Left renal cortex interstitium (tissue), 4 donors: ENCODE measurements at regions not wholly inside any gene's neighbourhood (a gene's known extent, or its start where the extent isn't known, plus 50 kb on each side); places are given as distances from the start of the nearest gene placed in this dataset.
A peak's percentile ranks its signal among the peaks of the same experiment; 100 is the strongest.
"Not testable (repeated sequence)": the region's sequence is repeated elsewhere in the genome, so short reads cannot be mapped to it uniquely, and the experiment has no call there.

Source experiments
- DNase-seq, 4 donors: peaks; one replicate each; pipeline ENCODE4 v3.0.0-alpha.2; 2013; ENCODE audit warnings: low read depth in 4 of 4, low spot score in 2 of 4, missing footprints in 1 of 4

DNA sequence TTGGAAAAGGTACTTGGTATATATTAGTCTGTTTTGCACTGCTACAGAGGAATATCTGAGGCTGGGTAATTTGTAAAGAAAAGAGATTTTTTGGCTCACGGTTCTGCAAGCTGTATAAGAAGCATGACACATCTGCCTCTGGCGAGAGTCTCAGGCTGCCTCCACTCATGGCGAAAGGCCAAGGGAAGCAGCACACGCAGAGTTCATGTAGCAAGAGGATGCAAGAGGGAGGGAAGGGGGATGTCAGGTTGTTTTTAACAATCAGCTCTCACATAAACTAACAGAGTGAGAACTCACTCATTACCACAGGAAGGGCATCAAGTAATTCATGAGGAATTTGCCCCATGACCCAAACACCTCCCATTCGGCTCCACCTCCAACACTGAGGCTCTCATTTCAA is 484.8 kb upstream of the DPP6 start:
- DNase-seq: peak in 2 of 4 donors; percentile 54 to 62

GRCh38 chr7:153569520-153569919 is 482.7 kb upstream of the DPP6 start:
- DNase-seq: not testable (repeated sequence)

DNA sequence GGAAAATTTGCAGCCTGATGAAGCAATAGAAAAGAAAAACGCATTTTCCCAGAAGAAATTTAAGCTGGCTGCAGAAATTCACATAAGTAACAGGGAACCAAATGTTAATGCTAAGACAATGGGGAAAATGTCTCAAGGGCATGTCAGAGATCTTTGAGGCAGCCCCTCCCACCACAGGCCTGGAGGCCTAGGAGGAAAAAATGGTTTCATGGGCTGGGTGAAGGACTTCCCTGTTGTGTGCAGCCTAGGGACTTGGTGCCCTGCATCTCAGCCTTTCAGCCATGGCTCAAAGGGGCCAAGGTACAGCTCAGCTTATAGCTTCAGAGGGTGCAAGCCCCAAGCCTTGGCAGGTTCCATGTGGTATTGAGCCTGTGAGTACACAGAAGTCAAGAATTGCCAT is 476.1 kb upstream of the DPP6 start:
- DNase-seq: no peak

- DNase-seq: no peak
Measured at GRCh38 chr7:153581419-153581818, 470.8 kb upstream of the DPP6 start.

- no peak for DNase-seq
Measured at GRCh38 chr7:153584132-153584531, 468.1 kb upstream of the DPP6 start.

DNA sequence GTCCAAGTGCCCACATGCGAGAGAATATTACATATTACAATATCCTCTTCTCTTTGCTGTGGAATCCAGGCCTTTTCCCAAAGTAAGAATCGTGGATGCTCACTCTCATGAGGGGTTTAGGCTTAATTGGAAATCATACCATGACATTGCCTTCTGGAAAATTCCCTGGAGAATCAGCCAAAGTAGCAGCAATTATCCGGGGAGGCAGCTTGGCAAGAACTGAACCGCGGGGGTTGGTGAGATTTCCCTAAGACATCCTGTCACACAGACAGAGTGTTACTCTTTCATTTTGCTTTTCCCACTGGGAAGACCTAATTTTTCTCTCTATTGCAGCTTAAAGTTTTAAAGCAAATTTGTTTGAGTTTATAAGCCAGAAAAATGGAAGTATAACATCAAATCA is 463.6 kb upstream of the DPP6 start:
- no peak for DNase-seq

DNA sequence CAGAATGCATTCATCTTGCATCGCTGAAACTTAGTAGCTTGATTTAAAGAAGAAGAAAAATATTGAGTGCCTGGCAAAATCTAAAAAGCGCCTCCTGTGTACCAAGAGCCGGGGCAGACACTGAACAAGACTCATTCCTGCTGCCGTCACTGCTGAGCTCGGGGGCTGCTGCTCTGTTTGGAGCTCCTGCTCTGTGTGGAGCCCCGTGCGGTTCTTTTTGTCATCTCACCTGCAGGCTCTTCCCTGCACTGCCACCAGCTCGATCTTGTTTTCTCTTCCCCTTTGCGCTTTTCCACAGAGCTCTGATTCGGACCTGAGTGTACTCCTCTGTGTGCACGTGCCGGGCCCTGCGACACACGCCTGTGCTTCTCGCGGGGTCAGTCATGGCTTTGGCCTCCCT is 462.1 kb upstream of the DPP6 start:
- DNase-seq: no peak

DNA sequence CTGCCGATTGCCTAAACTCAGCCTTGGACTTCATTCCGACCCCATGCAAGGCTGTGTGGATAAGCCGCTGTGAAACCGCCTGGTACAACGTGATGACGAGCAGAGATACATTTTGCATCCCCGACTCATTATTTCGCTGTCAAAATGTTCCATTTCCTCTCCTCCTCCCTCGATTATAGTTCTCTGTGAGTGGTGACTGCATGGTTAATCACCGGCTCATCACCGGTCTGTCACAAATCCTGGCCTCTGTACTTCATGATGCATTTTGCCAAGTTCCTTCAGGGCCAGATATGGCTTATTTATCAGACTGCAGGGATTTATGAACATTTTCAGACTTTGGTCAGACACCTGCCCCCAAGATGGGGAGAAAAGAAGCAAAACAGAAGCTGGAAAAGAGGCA is 461.6 kb upstream of the DPP6 start:
- DNase-seq: no peak

- no peak for DNase-seq
Measured at GRCh38 chr7:153607354-153607753, 444.8 kb upstream of the DPP6 start.

- no peak for DNase-seq
Measured at GRCh38 chr7:153616711-153617325, 435.4 kb upstream of the DPP6 start.

DNA sequence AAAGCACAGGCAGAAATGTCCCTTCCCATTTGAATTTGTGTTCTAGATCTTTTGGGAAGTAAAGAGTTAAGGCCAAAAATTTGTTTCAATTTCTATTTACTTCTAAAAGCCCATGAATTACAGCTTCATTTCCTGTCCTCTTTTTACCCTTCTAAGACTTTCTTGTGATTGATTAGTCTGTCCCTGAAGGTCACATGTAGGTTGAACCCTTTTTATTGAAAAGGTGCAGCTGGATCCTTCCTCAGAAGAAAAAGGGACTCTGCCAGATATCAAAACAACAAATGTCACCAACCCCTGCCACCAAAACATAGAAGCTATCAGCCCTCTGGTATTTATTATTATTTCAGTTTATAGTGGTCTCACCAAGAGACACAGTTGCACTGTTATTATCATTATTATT is 424.9 kb upstream of the DPP6 start:
- peak in 2 of 4 donors; percentile 24 to 58 for DNase-seq

GRCh38 chr7:153628406-153628805 is 423.8 kb upstream of the DPP6 start:
- DNase-seq: no peak

DNA sequence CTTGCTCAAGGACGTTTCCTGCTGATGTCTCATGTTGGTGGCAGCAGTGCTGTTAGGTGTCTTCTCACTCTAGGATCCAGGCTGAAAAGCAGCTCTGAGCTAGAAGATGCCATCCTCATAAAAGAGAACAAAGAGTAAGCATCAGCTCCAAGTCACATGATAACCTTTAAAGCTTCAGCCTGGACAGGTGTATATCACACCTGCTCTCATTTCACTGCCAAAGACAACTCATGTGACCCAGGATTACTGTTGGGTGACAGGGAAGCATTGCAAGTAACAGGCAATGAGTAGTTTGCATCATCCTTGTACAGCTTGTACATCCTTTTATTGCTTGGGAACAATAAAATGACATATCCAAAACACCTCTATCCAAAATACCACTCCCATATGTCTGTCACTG is 423.4 kb upstream of the DPP6 start:
- DNase-seq: no peak

- DNase-seq: no peak
Measured at GRCh38 chr7:153638821-153639435, 413.3 kb upstream of the DPP6 start.

- no peak for DNase-seq
Measured at GRCh38 chr7:153640586-153640985, 411.6 kb upstream of the DPP6 start.

DNA sequence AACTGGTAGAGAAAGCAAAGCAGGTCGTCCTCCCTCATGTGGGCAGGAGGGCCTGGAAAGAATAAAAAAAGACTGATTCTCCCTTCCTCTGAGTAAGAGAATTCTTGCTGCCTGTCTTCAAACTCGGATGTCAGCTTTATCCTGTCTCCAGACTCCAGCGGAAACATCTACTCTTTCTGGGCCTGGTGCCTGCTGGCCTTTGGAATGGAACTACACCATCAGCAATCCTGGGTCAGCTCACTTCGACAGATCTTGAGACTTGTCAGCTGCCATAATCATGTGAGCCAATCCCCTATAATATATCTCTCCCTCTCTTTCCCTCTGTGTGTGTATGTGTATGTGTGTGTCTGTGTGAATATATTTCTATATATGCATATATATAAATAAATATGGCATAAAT is 411.0 kb upstream of the DPP6 start:
- DNase-seq: peak in 2 of 4 donors; percentile 36 to 51

DNA sequence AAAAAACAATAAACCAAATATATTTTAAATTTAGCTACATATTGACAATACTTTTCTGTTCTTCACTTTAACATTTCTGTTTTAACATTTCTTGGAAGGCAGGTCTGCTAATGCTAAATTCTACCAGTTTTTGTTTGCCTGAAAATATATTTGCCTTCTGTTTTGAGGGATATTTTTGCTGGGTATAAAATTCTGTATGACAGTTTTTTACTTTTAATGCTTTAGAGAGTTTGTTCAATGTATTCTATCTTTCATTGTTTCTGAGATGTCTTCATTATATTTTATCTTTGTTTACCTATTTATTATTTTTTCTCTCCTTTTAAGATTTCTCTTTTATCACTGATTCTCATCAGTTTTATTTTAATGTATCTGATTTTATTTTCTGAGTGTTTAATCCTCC is 409.2 kb upstream of the DPP6 start:
- no peak for DNase-seq

DNA sequence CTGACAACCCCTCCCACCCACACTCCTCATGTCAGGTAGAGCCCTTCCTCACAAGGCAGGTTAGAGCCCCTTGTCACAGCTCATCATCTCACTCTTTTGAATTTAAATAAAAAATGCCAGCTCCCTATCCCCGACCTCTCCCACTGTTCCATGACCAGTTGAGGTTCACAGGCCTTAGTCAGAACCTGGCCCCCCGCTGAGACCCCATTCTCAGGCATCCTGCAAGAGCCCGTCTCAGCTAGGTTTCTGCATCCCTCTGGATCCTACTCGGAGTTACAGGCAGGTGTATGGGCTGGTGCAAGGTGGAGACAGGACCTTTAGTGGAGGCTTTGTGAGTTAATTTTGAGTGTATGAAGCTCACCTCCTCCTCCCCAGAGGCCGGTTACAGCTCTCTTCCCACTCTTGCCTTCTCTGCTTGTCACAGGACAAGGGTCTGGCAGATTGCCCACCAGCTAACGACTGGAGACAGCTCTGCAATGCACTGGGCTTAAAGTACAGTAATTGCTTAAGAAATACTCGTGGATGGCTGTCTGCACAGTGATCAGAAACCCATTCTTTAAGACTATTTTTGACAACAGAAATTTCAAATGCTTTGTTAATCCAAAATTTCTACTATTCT is 394.9 kb upstream of the DPP6 start:
- no peak for DNase-seq

DNA sequence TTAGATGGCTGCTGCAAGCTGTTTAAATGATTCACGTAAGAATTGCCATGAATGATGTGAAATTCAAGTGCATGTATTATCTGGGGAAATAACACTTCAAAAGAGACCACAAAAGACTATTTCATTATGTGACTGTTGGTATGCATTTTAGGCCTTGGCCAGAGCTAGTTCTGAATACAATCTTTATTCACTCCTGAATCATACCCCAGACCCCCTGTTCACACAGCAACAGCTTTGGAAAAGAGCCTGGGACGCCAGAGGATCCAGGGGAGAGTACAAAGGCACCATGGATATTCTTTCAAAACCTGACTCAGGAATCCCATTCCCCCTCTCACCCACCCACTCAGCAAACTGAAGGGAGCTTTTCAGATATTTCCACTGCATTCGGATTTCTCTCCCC is 377.1 kb upstream of the DPP6 start:
- DNase-seq: no peak

- DNase-seq: peak in 1 of 4 donors; percentile 0
Measured at GRCh38 chr7:153682628-153683027, 369.6 kb upstream of the DPP6 start.

- DNase-seq: no peak
Measured at GRCh38 chr7:153696242-153696641, 356.0 kb upstream of the DPP6 start.

DNA sequence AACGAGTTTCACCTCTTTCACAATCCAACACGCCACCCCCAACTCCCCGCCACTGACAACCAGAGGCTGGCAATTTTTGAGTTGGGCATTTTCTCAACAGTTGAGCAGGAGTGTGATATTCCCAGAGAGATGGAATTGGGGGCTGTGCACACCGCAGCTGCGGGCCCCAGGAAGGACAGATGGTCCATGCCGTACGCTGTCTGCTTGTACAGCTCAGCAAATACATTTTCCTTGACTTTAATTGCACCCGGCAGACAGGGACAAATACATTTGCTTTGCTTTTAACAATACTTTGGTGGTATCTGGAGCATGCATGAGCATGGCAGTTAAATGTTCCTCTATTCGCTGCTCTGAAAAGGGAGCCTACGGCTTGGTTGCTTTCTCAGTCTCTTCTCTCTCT is 354.2 kb upstream of the DPP6 start:
- DNase-seq: no peak
